DND-41 (cell line): ENCODE measurements at regions not wholly inside any gene's neighbourhood (a gene's known extent, or its start where the extent isn't known, plus 50 kb on each side); places are given as distances from the start of the nearest gene placed in this dataset.

Experiments used
- EZH2 ChIP-seq: IDR thresholded peaks from 3 replicates; pipeline ENCODE4 v1.6.1; 2012; ENCODE audit warnings: borderline replicate concordance, low read depth, mild to moderate bottlenecking, moderate library complexity, low read length, inconsistent platforms; ENCODE audit not compliant: severe bottlenecking
- TF ChIP-seq, protein P1 (sequence below): IDR thresholded peaks from 2 replicates; pipeline ENCODE4 v1.5.1; 2012; ENCODE audit warnings: borderline replicate concordance, low read length, moderate library complexity, mild to moderate bottlenecking; ENCODE audit not compliant: poor library complexity, severe bottlenecking; ENCODE audit errors: extremely low read depth

DNA sequence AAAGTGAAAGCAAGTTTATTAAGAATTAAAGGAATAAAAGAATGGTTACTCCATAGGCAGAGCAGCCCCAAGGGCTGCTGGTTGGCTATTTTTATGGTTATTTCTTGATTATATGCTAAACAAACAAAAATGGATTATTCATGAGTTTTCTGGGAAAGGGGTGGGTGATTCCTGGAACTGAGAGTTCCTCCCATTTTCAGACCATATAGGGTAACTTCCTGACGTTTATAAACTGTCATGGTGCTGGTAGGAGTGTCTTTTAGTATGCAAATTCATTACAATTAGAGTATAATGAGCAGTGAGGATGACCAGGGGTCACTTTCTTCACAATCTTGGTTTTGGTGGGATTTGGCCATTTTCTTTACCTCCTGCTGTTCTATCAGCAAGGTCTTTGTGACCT lies 707.9 kb downstream of the ZNF385D start:
- TF ChIP-seq, protein P1, sequence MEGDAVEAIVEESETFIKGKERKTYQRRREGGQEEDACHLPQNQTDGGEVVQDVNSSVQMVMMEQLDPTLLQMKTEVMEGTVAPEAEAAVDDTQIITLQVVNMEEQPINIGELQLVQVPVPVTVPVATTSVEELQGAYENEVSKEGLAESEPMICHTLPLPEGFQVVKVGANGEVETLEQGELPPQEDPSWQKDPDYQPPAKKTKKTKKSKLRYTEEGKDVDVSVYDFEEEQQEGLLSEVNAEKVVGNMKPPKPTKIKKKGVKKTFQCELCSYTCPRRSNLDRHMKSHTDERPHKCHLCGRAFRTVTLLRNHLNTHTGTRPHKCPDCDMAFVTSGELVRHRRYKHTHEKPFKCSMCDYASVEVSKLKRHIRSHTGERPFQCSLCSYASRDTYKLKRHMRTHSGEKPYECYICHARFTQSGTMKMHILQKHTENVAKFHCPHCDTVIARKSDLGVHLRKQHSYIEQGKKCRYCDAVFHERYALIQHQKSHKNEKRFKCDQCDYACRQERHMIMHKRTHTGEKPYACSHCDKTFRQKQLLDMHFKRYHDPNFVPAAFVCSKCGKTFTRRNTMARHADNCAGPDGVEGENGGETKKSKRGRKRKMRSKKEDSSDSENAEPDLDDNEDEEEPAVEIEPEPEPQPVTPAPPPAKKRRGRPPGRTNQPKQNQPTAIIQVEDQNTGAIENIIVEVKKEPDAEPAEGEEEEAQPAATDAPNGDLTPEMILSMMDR = no peak
- TF ChIP-seq EZH2 = no peak
